CD4-positive, alpha-beta T cell (primary cell): ENCODE measurements at regions not wholly inside any gene's neighbourhood (a gene's known extent, or its start where the extent isn't known, plus 50 kb on each side); places are given as distances from the start of the nearest gene placed in this dataset.

ENCODE experiments used
- ATAC-seq: fragments of 200-7000 bp; cut with Tn5 transposase; one replicate; pipeline ENCODE4 v1.10.0; 2022; ENCODE audit warnings: mild to moderate bottlenecking; ENCODE audit not compliant: poor library complexity
- CTCF ChIA-PET: fragments of 350-600 bp; sonication (Branson Sonifier 250); formaldehyde crosslinking; loops from one replicate; lab custom pipeline; 2021; ENCODE audit warnings: antibody characterized with exemption, inconsistent platforms; lab: Charles Lee
- POLR2A ChIA-PET: fragments of 350-600 bp; sonication (Branson Sonifier 250); formaldehyde crosslinking; loops from one replicate; lab custom pipeline; 2021; ENCODE audit warnings: antibody characterized with exemption, inconsistent platforms; lab: Charles Lee
- DNase-seq, 14 experiments: peaks; one replicate each; pipeline ENCODE4 v3.0.0-alpha.2; 2013 to 2020; ENCODE audit warnings: mixed read lengths in 2 of 14
- H3K27ac ChIP-seq, 2 donors: one replicate each; pipeline versions ENCODE4 v1.5.1 to v1.7.0; 2013; ENCODE audit warnings: low read length in 2 of 2, low read depth in 1 of 2, mild to moderate bottlenecking in 1 of 2
- H3K27me3 ChIP-seq, 2 experiments: 1 replicate in 1 of 2; 2 replicates in 1 of 2; pipeline versions ENCODE4 v1.6.1 to v1.7.0; 2013; ENCODE audit warnings: low read length in 2 of 2, control low read depth in 1 of 2, mild to moderate bottlenecking in 1 of 2, moderate library complexity in 1 of 2; ENCODE audit not compliant: insufficient read depth in 2 of 2, control insufficient read depth in 1 of 2
- H3K36me3 ChIP-seq: one replicate; pipeline ENCODE4 v1.6.1; 2013; ENCODE audit warnings: low read length, control low read depth; ENCODE audit not compliant: insufficient read depth
- H3K4me1 ChIP-seq: one replicate; pipeline ENCODE4 v1.6.1; 2013; ENCODE audit warnings: low read length, control low read depth; ENCODE audit not compliant: insufficient read depth
- H3K4me3 ChIP-seq: one replicate; pipeline ENCODE4 v1.5.1; 2013; ENCODE audit warnings: mild to moderate bottlenecking, low read length, moderate library complexity
- H3K9me3 ChIP-seq, 2 experiments: 1 replicate in 1 of 2; 2 replicates in 1 of 2; pipeline versions ENCODE4 v1.6.1 to v1.7.0; 2013; ENCODE audit warnings: low read length in 2 of 2, mild to moderate bottlenecking in 2 of 2, control low read depth in 1 of 2, moderate library complexity in 1 of 2; ENCODE audit not compliant: control insufficient read depth in 1 of 2, insufficient read depth in 1 of 2
- H3K27ac Mint-ChIP-seq: one replicate; pipeline ENCODE4 v1.8.0; 2020; ENCODE audit warnings: mixed read lengths
- H3K27me3 Mint-ChIP-seq: one replicate; pipeline ENCODE4 v1.8.0; 2021; ENCODE audit warnings: mixed read lengths
- H3K36me3 Mint-ChIP-seq: one replicate; pipeline ENCODE4 v1.8.0; 2021; ENCODE audit warnings: low read depth, mixed read lengths
- H3K4me1 Mint-ChIP-seq: one replicate; pipeline ENCODE4 v1.8.0; 2021; ENCODE audit warnings: low read depth, mixed read lengths
- H3K4me3 Mint-ChIP-seq: one replicate; pipeline ENCODE4 v1.8.0; 2020; ENCODE audit warnings: mild to moderate bottlenecking, mixed read lengths
- H3K9me3 Mint-ChIP-seq: one replicate; pipeline ENCODE4 v1.8.0; 2020; ENCODE audit warnings: mixed read lengths
- intact Hi-C, 2 experiments: fragments of 100-400 bp; cut with DNase I in 1 of 2; cut with micrococcal nuclease in 1 of 2; formaldehyde crosslinking; loops; one replicate each; pipeline versions ENCODE4 v1.15.1 to v1.9.0; 2023 to 2025; cut with DNase I, micrococcal nuclease
- TF ChIP-seq, protein P1 (sequence below): fragments of 200-600 bp; IDR thresholded peaks from one replicate; pipeline ENCODE4 v1.8.0; 2022; ENCODE audit warnings: antibody characterized with exemption, mild to moderate bottlenecking

DNA sequence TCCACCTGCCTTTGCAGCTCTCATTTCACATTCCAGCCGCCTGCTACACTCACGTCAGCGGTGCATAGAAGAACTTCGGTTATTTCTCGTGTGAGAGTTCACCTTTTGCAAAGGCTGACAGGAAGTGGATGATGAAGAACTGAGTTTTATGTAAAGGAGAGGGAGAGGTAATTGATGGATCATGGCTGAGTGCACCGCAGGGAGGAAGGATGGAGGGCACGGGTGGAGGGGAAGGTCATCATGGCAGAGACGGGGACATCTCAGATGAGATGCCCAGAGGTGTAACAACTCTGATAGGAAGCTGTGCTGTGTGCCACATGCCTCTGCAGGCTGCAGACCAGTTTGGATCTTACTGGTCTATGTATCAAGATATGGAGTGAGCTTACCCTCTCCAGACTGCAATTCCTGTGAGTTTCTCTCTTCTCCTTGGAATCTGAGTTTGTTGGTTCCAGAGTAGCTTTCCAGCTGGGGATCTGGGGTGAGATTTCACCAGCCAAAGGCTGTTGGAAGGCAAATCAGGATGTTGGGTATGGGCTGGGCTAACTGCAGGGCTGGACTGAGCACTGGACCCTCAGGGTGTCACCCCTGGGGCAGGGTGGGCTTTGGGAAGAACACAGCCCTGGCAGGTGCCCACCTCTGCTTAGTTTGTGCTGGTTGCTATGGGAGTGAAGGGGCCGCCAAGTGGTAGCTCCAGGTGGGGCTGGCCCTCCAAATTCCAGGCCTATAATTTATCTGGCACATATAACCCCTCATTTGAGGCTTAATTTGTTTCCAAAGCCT is 777.0 kb downstream of the KCNJ18 start:
- Mint-ChIP-seq H3K27ac (no peak overlapping the region), H3K4me3 (no peak overlapping the region), H3K9me3 (peaks cover 5% of the 10 kb centered on the region), H3K4me1 (no peaks in the 10 kb centered on the region), H3K27me3 (no peaks in the 10 kb centered on the region), H3K36me3 (no peaks in the 10 kb centered on the region)
- DNase-seq: no peak
- Histone ChIP-seq H3K9me3 (peaks cover 7 to 25% of the 10 kb centered on the region in 2 experiments), H3K27me3 (no peaks in the 10 kb centered on the region), H3K4me1 (no peaks in the 10 kb centered on the region), H3K36me3 (no peaks in the 10 kb centered on the region), H3K4me3 (no peak overlapping the region), H3K27ac (no peak overlapping the region)
- TF ChIP-seq, protein P1, sequence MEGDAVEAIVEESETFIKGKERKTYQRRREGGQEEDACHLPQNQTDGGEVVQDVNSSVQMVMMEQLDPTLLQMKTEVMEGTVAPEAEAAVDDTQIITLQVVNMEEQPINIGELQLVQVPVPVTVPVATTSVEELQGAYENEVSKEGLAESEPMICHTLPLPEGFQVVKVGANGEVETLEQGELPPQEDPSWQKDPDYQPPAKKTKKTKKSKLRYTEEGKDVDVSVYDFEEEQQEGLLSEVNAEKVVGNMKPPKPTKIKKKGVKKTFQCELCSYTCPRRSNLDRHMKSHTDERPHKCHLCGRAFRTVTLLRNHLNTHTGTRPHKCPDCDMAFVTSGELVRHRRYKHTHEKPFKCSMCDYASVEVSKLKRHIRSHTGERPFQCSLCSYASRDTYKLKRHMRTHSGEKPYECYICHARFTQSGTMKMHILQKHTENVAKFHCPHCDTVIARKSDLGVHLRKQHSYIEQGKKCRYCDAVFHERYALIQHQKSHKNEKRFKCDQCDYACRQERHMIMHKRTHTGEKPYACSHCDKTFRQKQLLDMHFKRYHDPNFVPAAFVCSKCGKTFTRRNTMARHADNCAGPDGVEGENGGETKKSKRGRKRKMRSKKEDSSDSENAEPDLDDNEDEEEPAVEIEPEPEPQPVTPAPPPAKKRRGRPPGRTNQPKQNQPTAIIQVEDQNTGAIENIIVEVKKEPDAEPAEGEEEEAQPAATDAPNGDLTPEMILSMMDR: no peak
- POLR2A ChIA-PET: no interaction called here
- CTCF ChIA-PET: no interaction called here
- ATAC-seq: no peak
- intact Hi-C loops: no loop called here

DNA sequence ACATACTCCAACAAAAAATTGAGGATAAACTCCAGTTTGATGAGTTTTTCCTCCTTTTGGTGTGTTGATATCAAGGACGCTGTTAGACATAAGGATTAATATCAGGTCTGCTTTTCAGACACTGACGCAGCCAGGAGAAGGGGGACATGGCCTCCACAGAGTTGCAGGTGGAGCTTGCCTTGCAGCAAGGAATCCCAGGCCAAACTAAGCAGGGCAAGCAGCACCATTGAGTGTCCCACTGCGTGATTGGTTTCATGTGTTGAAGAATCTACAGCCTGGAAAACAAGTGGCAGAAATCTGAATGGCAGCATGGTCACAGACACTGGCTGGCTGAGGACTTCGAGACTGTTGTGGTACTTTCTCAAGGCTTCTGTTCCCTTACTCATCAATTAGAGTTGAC is 777.6 kb downstream of the KCNJ18 start:
- no peak for DNase-seq
- Histone ChIP-seq H3K4me3 (no peak overlapping the region), H3K36me3 (no peaks in the 10 kb centered on the region), H3K27ac (no peak overlapping the region), H3K9me3 (peaks cover 7 to 25% of the 10 kb centered on the region in 2 experiments), H3K27me3 (no peaks in the 10 kb centered on the region), H3K4me1 (no peaks in the 10 kb centered on the region)
- H3K4me1 Mint-ChIP-seq: no peaks in the 10 kb centered on the region
- intact Hi-C loops: no loop called here
- POLR2A ChIA-PET: no interaction called here
- ATAC-seq: no peak
- CTCF ChIA-PET: no interaction called here
- H3K27me3 Mint-ChIP-seq: no peaks in the 10 kb centered on the region
- H3K27ac Mint-ChIP-seq: no peak overlapping the region
- H3K9me3 Mint-ChIP-seq: peaks cover 5% of the 10 kb centered on the region
- no peak overlapping the region for H3K4me3 Mint-ChIP-seq
- TF ChIP-seq, protein P1: no peak
- no peaks in the 10 kb centered on the region for H3K36me3 Mint-ChIP-seq

DNA sequence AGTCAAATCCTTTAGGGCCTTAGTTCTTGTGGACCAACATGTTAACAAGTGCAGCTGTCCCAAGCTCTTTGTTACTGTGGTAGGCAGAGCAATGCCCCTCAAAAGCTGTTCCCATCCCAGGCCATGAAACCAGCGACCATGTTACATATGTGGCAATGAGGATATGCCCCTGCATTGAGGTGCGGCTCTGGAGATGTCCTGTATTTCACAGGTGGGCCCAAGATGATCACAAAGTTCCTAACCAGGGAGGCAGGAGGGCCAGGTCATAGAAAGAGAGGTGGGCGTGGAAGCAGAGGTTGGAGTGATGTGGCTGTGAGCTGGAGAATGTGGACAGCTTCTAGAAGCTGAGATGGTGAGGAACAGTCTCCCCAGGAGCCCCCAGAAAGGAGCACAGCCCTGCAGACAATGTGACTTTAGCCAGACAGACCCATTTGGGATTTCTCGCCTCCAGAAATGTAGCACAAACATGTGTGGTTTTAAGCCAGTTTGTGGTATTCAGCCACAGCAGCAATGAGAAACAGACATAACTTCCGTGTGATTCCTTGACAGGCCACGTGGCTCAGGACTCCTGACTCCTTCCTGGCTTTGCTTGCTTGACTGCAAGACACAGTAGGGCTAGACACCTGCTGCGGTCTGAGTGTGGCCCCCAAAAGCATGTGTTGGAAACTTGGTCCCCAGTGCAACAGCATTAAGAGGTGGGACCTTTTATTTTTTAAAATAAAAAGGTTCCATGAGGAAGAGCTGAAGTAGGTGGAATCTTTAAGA is 778.3 kb downstream of the KCNJ18 start:
- no peak for ATAC-seq
- Mint-ChIP-seq H3K27me3 (no peaks in the 10 kb centered on the region), H3K4me1 (no peaks in the 10 kb centered on the region), H3K27ac (no peak overlapping the region), H3K9me3 (peaks cover 5% of the 10 kb centered on the region), H3K4me3 (no peak overlapping the region), H3K36me3 (no peaks in the 10 kb centered on the region)
- intact Hi-C loops: no loop called here
- Histone ChIP-seq H3K4me3 (no peak overlapping the region), H3K27me3 (no peaks in the 10 kb centered on the region), H3K4me1 (no peaks in the 10 kb centered on the region), H3K36me3 (no peaks in the 10 kb centered on the region), H3K27ac (no peak overlapping the region), H3K9me3 (peaks cover 4 to 28% of the 10 kb centered on the region in 2 experiments)
- POLR2A ChIA-PET: no interaction called here
- DNase-seq: no peak
- CTCF ChIA-PET: no interaction called here
- TF ChIP-seq, protein P1: no peak
